K562 (cell line): ENCODE measurements at regions not wholly inside any gene's neighbourhood (a gene's known extent, or its start where the extent isn't known, plus 50 kb on each side); places are given as distances from the start of the nearest gene placed in this dataset.

Experiments used
- ATAC-seq: fragments of 200-7000 bp; cut with Tn5 transposase; 3 replicates; pipeline ENCODE4 v1.9.1; 2020; ENCODE audit warnings: moderate library complexity
- BruUV-seq: library from RNA; stranded (reverse); fragments of 400-500 nt; replicated peaks from 2 replicates; lab custom pipeline; 2021; lab: Mats Ljungman, UMichigan
- CTCF ChIA-PET: fragments of 300-600 bp; formaldehyde crosslinking; extraction: SDS; loops from one replicate; lab custom pipeline; 2021; ENCODE audit warnings: low intra/inter-chr PET ratio; lab: Yijun Ruan, JAX
- POLR2A ChIA-PET: fragments of 300-600, 350-650 bp; sonication (Branson Sonifier 250); formaldehyde crosslinking; extraction: SDS; loops from one replicate; lab custom pipeline; 2021; ENCODE audit warnings: antibody characterized with exemption, inconsistent platforms; lab: Yijun Ruan, JAX
- DNase-seq, 4 experiments: peaks; one replicate each; pipeline versions ENCODE4 v3.0.0 to v3.0.0-alpha.2; 2011 to 2018; ENCODE audit warnings: low spot score in 3 of 4, mixed read lengths in 3 of 4; ENCODE audit errors: extremely low read depth in 1 of 4
- FAIRE-seq: peaks from 2 replicates; lab custom pipeline; 2011; peaks lifted over from hg19 to GRCh38; lab: Jason Lieb, UNC
- H2AFZ ChIP-seq: 2 replicates; pipeline ENCODE4 v1.6.0; 2011; ENCODE audit warnings: low read depth, low read length, control low read depth, inconsistent platforms
- H3K27ac ChIP-seq: fragments of 200-600 bp; 3 replicates; pipeline ENCODE4 v1.8.0; 2011; ENCODE audit warnings: low read depth, mild to moderate bottlenecking, control low read depth, inconsistent platforms, low read length, moderate library complexity, mixed read lengths; ENCODE audit errors: extremely low read depth
- H3K27me3 ChIP-seq, 2 experiments: fragments of 300-600 bp in 1 of 2; 2 replicates in 1 of 2; 3 replicates in 1 of 2; pipeline versions ENCODE4 v1.6.0 to v1.8.0; 2011; ENCODE audit warnings: inconsistent platforms in 2 of 2, low read length in 2 of 2, mild to moderate bottlenecking in 1 of 2, mixed read lengths in 1 of 2, moderate library complexity in 1 of 2; ENCODE audit not compliant: control insufficient read depth in 2 of 2, insufficient read depth in 2 of 2
- H3K36me3 ChIP-seq: fragments of 300-600 bp; 3 replicates; pipeline ENCODE4 v1.8.0; 2011; ENCODE audit warnings: mild to moderate bottlenecking, low read length, inconsistent platforms; ENCODE audit not compliant: control insufficient read depth, insufficient read depth
- H3K4me1 ChIP-seq, 2 experiments: fragments of 200-600 bp in 1 of 2; replicated peaks in 1 of 2; 2 replicates in 1 of 2; 3 replicates in 1 of 2; pipeline versions ENCODE4 v1.5.1 to v1.8.0; 2011; ENCODE audit warnings: inconsistent platforms in 2 of 2, low read length in 2 of 2, mild to moderate bottlenecking in 1 of 2, mixed read lengths in 1 of 2, moderate library complexity in 1 of 2; ENCODE audit not compliant: control insufficient read depth in 2 of 2, insufficient read depth in 2 of 2
- H3K4me2 ChIP-seq: 2 replicates; pipeline ENCODE4 v1.6.1; 2011; ENCODE audit warnings: low read length, control low read depth, inconsistent platforms, mixed read lengths; ENCODE audit not compliant: insufficient read depth
- H3K4me3 ChIP-seq: fragments of 200-600 bp; sonication (generic), shearing (Covaris generic); 2 replicates; pipeline ENCODE4 v1.5.1; 2016; ENCODE audit warnings: control low read depth, inconsistent platforms
- H3K79me2 ChIP-seq: fragments of 200-600 bp; 3 replicates; pipeline ENCODE4 v1.8.0; 2011; ENCODE audit warnings: low read length, inconsistent platforms; ENCODE audit not compliant: control insufficient read depth, insufficient read depth
- H3K9ac ChIP-seq, 2 experiments: 2 replicates each; pipeline versions ENCODE4 v1.6.0 to v1.6.1; 2011; ENCODE audit warnings: low read depth in 2 of 2, low read length in 2 of 2, control low read depth in 1 of 2, inconsistent platforms in 1 of 2, mild to moderate bottlenecking in 1 of 2, mixed read lengths in 1 of 2; ENCODE audit not compliant: insufficient read depth in 1 of 2
- H3K9me1 ChIP-seq: one replicate; pipeline ENCODE4 v1.6.0; 2011; ENCODE audit warnings: inconsistent platforms, mild to moderate bottlenecking, low read length, moderate library complexity; ENCODE audit not compliant: control insufficient read depth, insufficient read depth
- H3K9me3 ChIP-seq: replicated peaks from 2 replicates; pipeline ENCODE4 v1.5.1; 2011; ENCODE audit warnings: low read depth, low read length, inconsistent platforms; ENCODE audit not compliant: control insufficient read depth, insufficient read depth
- H4K20me1 ChIP-seq: replicated peaks from 2 replicates; pipeline ENCODE4 v1.6.1; 2011; ENCODE audit warnings: low read length, inconsistent platforms, mixed read lengths; ENCODE audit not compliant: control insufficient read depth, insufficient read depth
- ARID1B ChIP-seq: fragments of 450-650 bp; IDR thresholded peaks from 2 replicates; pipeline ENCODE4 v1.6.1; 2016; ENCODE audit warnings: antibody characterized with exemption, mild to moderate bottlenecking, inconsistent platforms
- ATF7 ChIP-seq: fragments of 450-650 bp; IDR thresholded peaks from 2 replicates; pipeline ENCODE4 v1.7.1; 2014; ENCODE audit warnings: mild to moderate bottlenecking, moderate library complexity
- CC2D1A ChIP-seq: fragments of 450-650 bp; IDR thresholded peaks from 2 replicates; pipeline ENCODE4 v1.6.1; 2017; ENCODE audit warnings: mild to moderate bottlenecking
- GATAD2A ChIP-seq: fragments of 450-650 bp; IDR thresholded peaks from 2 replicates; pipeline ENCODE4 v1.6.1; 2017
- GTF3C2 ChIP-seq: IDR thresholded peaks from 3 replicates; pipeline ENCODE4 v1.6.1; 2011; ENCODE audit warnings: borderline replicate concordance, mild to moderate bottlenecking, moderate library complexity; ENCODE audit not compliant: insufficient read length; ENCODE audit errors: extremely low read depth
- HDAC1 ChIP-seq, 2 experiments: fragments of 450-650 bp; IDR thresholded peaks; 2 replicates each; pipeline ENCODE4 v1.6.1; 2016 to 2017; ENCODE audit warnings: inconsistent platforms in 1 of 2, mild to moderate bottlenecking in 1 of 2, moderate library complexity in 1 of 2
- HNRNPH1 ChIP-seq: fragments of 200-400 bp; formaldehyde crosslinking; optimal IDR thresholded peaks from 2 replicates; pipeline ENCODE3; 2017; ENCODE audit warnings: low read depth, mild to moderate bottlenecking, low read length, moderate library complexity
- HOXB6 ChIP-seq: fragments of 250-450 bp; sonication (Bioruptor Pico); IDR thresholded peaks from 2 replicates; pipeline ENCODE4 v1.5.1; 2022; ENCODE audit warnings: mild to moderate bottlenecking, borderline replicate concordance
- NFATC3 ChIP-seq: fragments of 450-650 bp; IDR thresholded peaks from 2 replicates; pipeline ENCODE4 v1.6.1; 2017; ENCODE audit warnings: mild to moderate bottlenecking
- PCBP2 ChIP-seq: fragments of 200-400 bp; formaldehyde crosslinking; IDR thresholded peaks from 2 replicates; pipeline ENCODE4 v1.6.1; 2018; ENCODE audit warnings: low read length, low read depth, mild to moderate bottlenecking, moderate library complexity; ENCODE audit not compliant: poor library complexity, severe bottlenecking
- SLC30A9 ChIP-seq: fragments of 250-450 bp; sonication (Bioruptor Pico); IDR thresholded peaks from 2 replicates; pipeline ENCODE4 v1.8.0; 2022; ENCODE audit warnings: mild to moderate bottlenecking, moderate library complexity
- SMC3 ChIP-seq: conservative IDR thresholded peaks from 2 replicates; pipeline ENCODE4 v1.6.1; 2011; ENCODE audit warnings: low read depth, low read length, improper control_type of control experiment; ENCODE audit not compliant: insufficient read depth
- TBL1XR1 ChIP-seq, 2 experiments: IDR thresholded peaks; 2 replicates each; pipeline ENCODE4 v1.6.1; 2012; ENCODE audit warnings: improper control_type of control experiment in 2 of 2, low read length in 2 of 2, mild to moderate bottlenecking in 1 of 2
- TEAD2 ChIP-seq: fragments of 450-650 bp; IDR thresholded peaks from 2 replicates; pipeline ENCODE4 v1.6.1; 2016; ENCODE audit warnings: missing genetic modification characterization, control low read depth, missing compliant biosample characterization
- ZNF561 ChIP-seq: fragments of 450-650 bp; formaldehyde crosslinking; conservative IDR thresholded peaks from 2 replicates; pipeline ENCODE4 v1.4.0; 2020; ENCODE audit warnings: mild to moderate bottlenecking, moderate library complexity
- ZNF592 ChIP-seq: fragments of 450-650 bp; IDR thresholded peaks from 2 replicates; pipeline ENCODE4 v1.6.1; 2017; ENCODE audit warnings: antibody characterized with exemption, mild to moderate bottlenecking
- in situ Hi-C: fragments of 300-500 bp; cut with MboI; formaldehyde crosslinking; loops from 4 replicates; pipeline ENCODE4 v1.15.0; 2018; ENCODE audit warnings: inconsistent platforms, mixed read lengths
- intact Hi-C: fragments of 100-400 bp; cut with micrococcal nuclease; formaldehyde crosslinking; loops from 2 replicates; pipeline ENCODE4 v1.14.2; 2022
- TF ChIP-seq, protein P1 (sequence below): fragments of 450-650 bp; IDR thresholded peaks from 2 replicates; pipeline ENCODE4 v1.6.1; 2016; ENCODE audit warnings: low read depth, mild to moderate bottlenecking, moderate library complexity

GRCh38 chr20:52268184-52268749, 76.7 kb upstream of the ZFP64 start (continued):
- no peak for TF ChIP-seq HDAC1 (IDR thresholded peaks at IDR 0.05)
- TF ChIP-seq SLC30A9: no peak
- no peak for TF ChIP-seq CC2D1A
- TF ChIP-seq HNRNPH1: no peak
- no peak for TF ChIP-seq PCBP2
- no peak for TF ChIP-seq NFATC3
- no peak for TF ChIP-seq SMC3
- TF ChIP-seq TEAD2: no peak
- TF ChIP-seq ZNF561: no peak
- no peak for TF ChIP-seq HOXB6 (CRISPR knock-in tag)
- TF ChIP-seq ATF7: no peak
- TF ChIP-seq, protein P1, sequence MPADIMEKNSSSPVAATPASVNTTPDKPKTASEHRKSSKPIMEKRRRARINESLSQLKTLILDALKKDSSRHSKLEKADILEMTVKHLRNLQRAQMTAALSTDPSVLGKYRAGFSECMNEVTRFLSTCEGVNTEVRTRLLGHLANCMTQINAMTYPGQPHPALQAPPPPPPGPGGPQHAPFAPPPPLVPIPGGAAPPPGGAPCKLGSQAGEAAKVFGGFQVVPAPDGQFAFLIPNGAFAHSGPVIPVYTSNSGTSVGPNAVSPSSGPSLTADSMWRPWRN: no peak
- TF ChIP-seq ARID1B: no peak

DNA sequence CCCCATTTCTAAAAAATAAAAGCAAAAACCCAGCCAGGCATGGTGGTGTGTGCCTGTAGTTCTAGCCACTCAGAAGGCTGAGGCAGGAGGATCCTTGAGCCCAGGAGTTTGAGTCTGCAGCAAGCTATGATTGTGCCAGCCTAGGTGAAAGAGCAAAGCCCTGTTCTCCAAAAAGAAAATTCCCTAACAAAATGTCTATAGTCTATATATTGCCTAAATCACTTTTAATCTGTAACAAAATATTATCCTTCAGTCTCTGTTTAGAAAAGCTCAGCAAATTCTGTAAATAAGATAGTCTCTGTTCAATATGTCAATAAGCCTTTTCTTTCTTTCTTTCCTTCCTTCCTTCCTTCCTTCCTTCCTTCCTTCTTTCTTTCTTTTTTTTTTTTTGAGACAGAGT, 75.8 kb upstream of the ZFP64 start:
- H3K4me1 ChIP-seq: no peaks in the 10 kb centered on the region
- H3K36me3 ChIP-seq: no peaks in the 10 kb centered on the region
- no peaks in the 10 kb centered on the region for H3K9me3 ChIP-seq
- no peaks in the 10 kb centered on the region for H3K79me2 ChIP-seq
- H3K4me2 ChIP-seq: no peak overlapping the region
- no peak overlapping the region for H2AFZ ChIP-seq
- H3K9ac ChIP-seq: no peak overlapping the region
- TF ChIP-seq TBL1XR1 (IDR thresholded peaks at IDR 0.05; ENCODE audit: low read length in 2 of 2): no peak
- TF ChIP-seq ZNF592: no peak
- TF ChIP-seq GATAD2A: no peak
- no peak for TF ChIP-seq GTF3C2
- TF ChIP-seq, all 486 proteins: peak for 0
- Histone ChIP-seq H3K4me3 (no peak overlapping the region), H4K20me1 (no peaks in the 10 kb centered on the region), H3K27ac (no peak overlapping the region), H3K9me1 (no peaks in the 10 kb centered on the region), H3K27me3 (no peaks in the 10 kb centered on the region)
- ChIA-PET CTCF (no interaction called here), POLR2A (no interaction called here)
- no TSS peak for BruUV-seq
- intact Hi-C loops (no loop called here), in situ Hi-C loops (no loop called here)
- FAIRE-seq (no peak), ATAC-seq (no peak), DNase-seq (no peak)
